SK-N-SH (cell line): ENCODE measurements at regions not wholly inside any gene's neighbourhood (a gene's known extent, or its start where the extent isn't known, plus 50 kb on each side); places are given as distances from the start of the nearest gene placed in this dataset.
A peak's percentile ranks its signal among the peaks of the same experiment; 100 is the strongest.

Experiments used
- CTCF ChIA-PET: fragments of 300-600, 350-600 bp; formaldehyde crosslinking; extraction: SDS; loops from one replicate; lab custom pipeline; 2021; lab: Yijun Ruan, JAX
- POLR2A ChIA-PET: fragments of 350-600 bp; sonication (Branson Sonifier 250); formaldehyde crosslinking; extraction: SDS; loops from one replicate; lab custom pipeline; 2020; ENCODE audit warnings: antibody characterized with exemption, inconsistent platforms; lab: Yijun Ruan, JAX
- DNase-seq: peaks from one replicate; pipeline ENCODE4 v3.0.0; 2012
- H2AFZ ChIP-seq: fragments of 200-600 bp; sonication (generic); 2 replicates; pipeline ENCODE4 v1.8.1; 2016; ENCODE audit warnings: antibody characterized with exemption, mild to moderate bottlenecking, low read depth
- H3F3A ChIP-seq: fragments of 200-600 bp; sonication (generic); replicated peaks from 2 replicates; pipeline ENCODE3; 2016; ENCODE audit warnings: antibody characterized with exemption, mild to moderate bottlenecking; ENCODE audit not compliant: insufficient read depth
- H3K27ac ChIP-seq, 2 experiments: fragments of 200-500 bp in 1 of 2; fragments of 200-600 bp in 1 of 2; sonication (Bioruptor generic) in 1 of 2; sonication (generic), shearing (Covaris generic) in 1 of 2; 2 replicates each; pipeline versions ENCODE4 v1.5.1 to v1.6.1; 2014 to 2016; ENCODE audit warnings: low read depth in 2 of 2, inconsistent platforms in 1 of 2, low read length in 1 of 2, mild to moderate bottlenecking in 1 of 2, mixed read lengths in 1 of 2
- H3K27me3 ChIP-seq: fragments of 200-600 bp; sonication (generic), shearing (Covaris generic); 2 replicates; pipeline ENCODE4 v1.6.1; 2016; ENCODE audit warnings: mixed run types; ENCODE audit not compliant: insufficient read depth
- H3K36me3 ChIP-seq, 2 experiments: fragments of 200-500 bp in 1 of 2; fragments of 200-600 bp in 1 of 2; sonication (Bioruptor generic) in 1 of 2; sonication (generic) in 1 of 2; replicated peaks in 1 of 2; 2 replicates each; pipeline versions ENCODE3 to v1.5.1; 2014 to 2016; ENCODE audit warnings: low read length in 1 of 2, mild to moderate bottlenecking in 1 of 2; ENCODE audit not compliant: insufficient read depth in 2 of 2, control insufficient read depth in 1 of 2
- H3K4me1 ChIP-seq, 2 experiments: fragments of 200-500 bp in 1 of 2; fragments of 200-600 bp in 1 of 2; sonication (Bioruptor generic) in 1 of 2; sonication (generic), shearing (Covaris generic) in 1 of 2; 2 replicates each; pipeline versions ENCODE4 v1.5.1 to v1.6.1; 2014 to 2016; ENCODE audit warnings: low read depth in 1 of 2, low read length in 1 of 2, mixed run types in 1 of 2; ENCODE audit not compliant: insufficient read depth in 2 of 2, control insufficient read depth in 1 of 2
- H3K4me2 ChIP-seq: fragments of 200-600 bp; sonication (generic), shearing (Covaris generic); 2 replicates; pipeline ENCODE4 v1.6.1; 2017; ENCODE audit warnings: mixed run types
- H3K4me3 ChIP-seq, 2 experiments: fragments of 200-500 bp in 1 of 2; fragments of 200-600 bp in 1 of 2; sonication (Bioruptor generic) in 1 of 2; sonication (generic), shearing (Covaris generic) in 1 of 2; 2 replicates each; pipeline versions ENCODE4 v1.5.1 to v1.8.1; 2014 to 2016; ENCODE audit warnings: low read depth in 2 of 2, inconsistent platforms in 1 of 2, low read length in 1 of 2, mild to moderate bottlenecking in 1 of 2, mixed read lengths in 1 of 2, moderate library complexity in 1 of 2
- H3K79me2 ChIP-seq: fragments of 200-600 bp; sonication (generic); 2 replicates; pipeline ENCODE4 v1.8.1; 2017; ENCODE audit warnings: mild to moderate bottlenecking; ENCODE audit not compliant: insufficient read depth
- H3K9ac ChIP-seq: fragments of 200-600 bp; sonication (generic); 2 replicates; pipeline ENCODE4 v1.6.1; 2017; ENCODE audit warnings: mixed run types
- H3K9me2 ChIP-seq: fragments of 200-600 bp; sonication (generic); 2 replicates; pipeline ENCODE4 v1.6.1; 2017; ENCODE audit warnings: mixed run types
- H3K9me3 ChIP-seq: fragments of 200-600 bp; sonication (generic); 2 replicates; pipeline ENCODE4 v1.6.1; 2017; ENCODE audit warnings: mixed run types, mild to moderate bottlenecking, moderate library complexity
- H4K20me1 ChIP-seq: fragments of 200-600 bp; sonication (generic); 2 replicates; pipeline ENCODE4 v1.6.1; 2017; ENCODE audit warnings: mild to moderate bottlenecking, mixed run types; ENCODE audit not compliant: insufficient read depth
- CHD2 ChIP-seq: fragments of 150-350 bp; IDR thresholded peaks from 2 replicates; pipeline ENCODE4 v1.6.1; 2018; ENCODE audit warnings: low read length; ENCODE audit not compliant: partially characterized antibody
- EZH2phosphoT487 ChIP-seq: fragments of 200-600 bp; sonication (generic); IDR thresholded peaks from 2 replicates; pipeline ENCODE4 v1.6.1; 2017; ENCODE audit warnings: low read depth, mixed run types, mild to moderate bottlenecking, antibody characterized with exemption, moderate library complexity, borderline replicate concordance
- FOSL2 ChIP-seq: IDR thresholded peaks from 2 replicates; pipeline ENCODE4 v1.4.0; 2012; ENCODE audit warnings: low read depth, mild to moderate bottlenecking, moderate library complexity, borderline replicate concordance
- MEF2A ChIP-seq: IDR thresholded peaks from 2 replicates; pipeline ENCODE4 v1.4.0; 2012; ENCODE audit warnings: low read depth, borderline replicate concordance
- NFIC ChIP-seq: IDR thresholded peaks from 2 replicates; pipeline ENCODE4 v1.4.0; 2012; ENCODE audit warnings: borderline replicate concordance
- POLR2AphosphoS5 ChIP-seq: IDR thresholded peaks from 2 replicates; pipeline ENCODE4 v1.6.1; 2012; ENCODE audit warnings: low read depth, low read length
- RAD21 ChIP-seq: IDR thresholded peaks from 2 replicates; pipeline ENCODE4 v1.6.1; 2012; ENCODE audit warnings: mild to moderate bottlenecking, low read length
- RCOR1 ChIP-seq: fragments of 150-350 bp; IDR thresholded peaks from 2 replicates; pipeline ENCODE4 v1.6.1; 2017; ENCODE audit warnings: antibody characterized with exemption, low read length
- RFX5 ChIP-seq: IDR thresholded peaks from 2 replicates; pipeline ENCODE4 v1.6.1; 2012; ENCODE audit warnings: mild to moderate bottlenecking, improper control_type of control experiment, low read length
- TCF12 ChIP-seq: IDR thresholded peaks from 2 replicates; pipeline ENCODE4 v1.4.0; 2012
- WGBS: methylation state at CpG from one replicate; pipeline ENCODE4 v1.1.6; 2017; ENCODE audit warnings: low lambda C conversion rate; 5-methylcytosine and 5-hydroxymethylcytosine counted together
- TF ChIP-seq, protein P1 (sequence below): fragments of 150-350 bp; IDR thresholded peaks from 2 replicates; pipeline ENCODE4 v1.6.1; 2016; ENCODE audit warnings: mild to moderate bottlenecking, low read depth, low read length
- TF ChIP-seq, protein P2 (sequence below): IDR thresholded peaks from 2 replicates; pipeline ENCODE4 v1.4.0; 2012; ENCODE audit warnings: low read depth
- TF ChIP-seq, protein P3 (sequence below): IDR thresholded peaks from 2 replicates; pipeline ENCODE4 v1.6.1; 2012; ENCODE audit warnings: mild to moderate bottlenecking, low read depth, low read length, moderate library complexity

DNA sequence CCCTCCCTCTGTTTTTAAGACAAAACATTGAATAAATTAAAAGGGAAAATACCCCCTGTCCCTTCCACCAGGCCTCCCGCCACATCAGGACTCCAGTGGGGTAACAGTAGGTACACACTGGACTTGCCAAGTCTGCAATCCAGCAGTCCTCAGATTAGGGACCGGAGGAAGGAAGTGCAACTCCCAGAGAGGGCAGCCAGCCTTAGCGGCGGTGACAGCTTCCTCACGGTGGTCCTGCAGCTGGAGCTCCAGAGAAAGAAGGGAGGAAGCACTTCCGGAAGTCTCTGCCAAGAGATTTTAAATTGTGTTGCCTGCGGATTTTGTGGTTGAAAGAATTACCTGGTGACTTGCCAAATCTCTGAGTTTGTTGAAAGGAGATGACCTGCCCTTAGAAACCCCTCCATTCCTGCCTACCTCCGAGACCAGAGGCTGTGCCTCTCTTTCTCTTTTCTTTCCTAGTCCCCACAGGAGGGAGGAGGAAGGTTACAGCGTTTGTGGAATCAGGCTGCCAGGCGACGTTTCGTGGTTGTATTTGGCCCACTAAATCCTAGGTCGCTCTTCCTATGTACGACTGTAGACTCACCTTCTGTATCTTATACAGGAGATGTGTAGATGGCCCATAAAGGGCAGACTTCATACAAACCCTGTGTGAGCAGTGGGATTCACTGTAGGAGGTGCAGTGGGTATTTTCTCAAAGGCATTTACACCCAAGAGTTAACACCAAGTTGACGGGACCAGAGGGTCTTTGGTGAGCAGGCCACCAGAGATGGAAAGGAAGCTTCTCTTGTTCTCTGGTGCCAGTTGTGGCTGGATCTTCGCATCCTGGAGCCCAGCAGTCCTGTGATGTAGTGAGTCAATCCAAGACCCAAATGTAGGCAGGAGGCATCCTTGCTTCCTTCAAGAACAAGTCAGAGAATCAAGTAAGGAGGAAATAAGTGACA, 77.9 kb downstream of the INSIG1 start:
- DNase-seq = no peak
- no peaks in the 10 kb centered on the region for H3K9me3 ChIP-seq
- no peak overlapping the region for H3K4me3 ChIP-seq
- H3F3A ChIP-seq = no peaks in the 10 kb centered on the region
- H3K27ac ChIP-seq = no peak overlapping the region
- TF ChIP-seq RCOR1 = no peak
- peak; percentile 45; the same call in 1 of the 2 replicates for TF ChIP-seq EZH2phosphoT487
- TF ChIP-seq MEF2A = no peak
- H3K4me2 ChIP-seq = no peak overlapping the region
- H2AFZ ChIP-seq = no peak overlapping the region
- no peak overlapping the region for H3K9ac ChIP-seq
- H3K4me1 ChIP-seq = no peaks in the 10 kb centered on the region
- CTCF ChIA-PET = interaction anchor here (0.8 to 3.5 kb wide), 3 partner anchors 30 to 223 kb away, joined by 3 to 21 read pairs (median 3); no protein-coding TSS in a partner anchor
- H4K20me1 ChIP-seq = no peaks in the 10 kb centered on the region
- no peaks in the 10 kb centered on the region for H3K9me2 ChIP-seq
- peaks cover 99% of the 10 kb centered on the region for H3K27me3 ChIP-seq
- POLR2A ChIA-PET = no interaction called here
- H3K79me2 ChIP-seq = no peaks in the 10 kb centered on the region
- 18% methylated on average over 16 of the region's 16 CpGs for WGBS
- no peaks in the 10 kb centered on the region for H3K36me3 ChIP-seq

DNA sequence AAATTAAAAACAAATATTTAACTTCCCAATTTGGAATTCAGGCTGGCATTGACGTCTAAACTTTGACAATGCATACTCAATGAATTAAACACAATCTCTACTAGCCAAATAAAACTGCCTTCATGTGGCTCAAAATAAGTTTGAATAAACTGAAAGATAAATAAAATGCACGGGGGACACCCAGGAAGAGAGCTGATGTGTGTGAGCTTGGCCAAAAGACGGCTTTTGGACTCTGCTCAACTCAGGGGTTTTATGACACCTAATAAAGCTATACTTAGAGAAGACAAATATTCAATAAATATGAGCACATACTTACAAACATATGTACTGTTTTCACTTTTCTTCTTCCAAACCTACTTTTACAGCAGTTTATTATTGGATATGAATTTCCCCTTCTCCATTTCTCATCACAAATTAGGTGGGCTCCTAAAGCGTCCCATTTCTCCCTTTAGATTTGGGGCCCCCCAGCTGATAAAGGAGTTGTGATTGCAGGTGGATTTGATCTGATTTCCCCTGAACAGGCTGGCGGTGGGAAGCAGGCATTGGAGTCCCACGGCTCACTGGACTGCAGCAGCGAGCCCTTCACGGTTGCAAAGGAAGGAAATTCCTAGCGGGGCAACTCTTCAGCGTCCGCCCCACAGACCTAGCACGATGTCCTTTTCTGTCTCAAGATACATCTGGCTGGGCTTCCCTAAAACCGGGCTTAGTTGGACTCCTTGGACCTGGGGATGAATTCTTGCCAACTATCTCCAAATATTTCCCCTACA, 79.6 kb downstream of the INSIG1 start:
- Histone ChIP-seq H4K20me1 (no peaks in the 10 kb centered on the region), H3K36me3 (no peaks in the 10 kb centered on the region), H3K9me2 (no peaks in the 10 kb centered on the region), H3K4me1 (peaks cover 3 to 4% of the 10 kb centered on the region in 2 experiments; a peak in 1 of 4 replicates), H3F3A (no peaks in the 10 kb centered on the region), H3K9me3 (no peaks in the 10 kb centered on the region), H3K27ac (no peak overlapping the region), H3K4me3 (peak overlapping the region in 1 of 2 experiments; percentile 38; a peak in 1 of 4 replicates), H3K9ac (no peak overlapping the region), H3K4me2 (peak overlapping the region; percentile 65; the same call in 1 of the 2 replicates), H3K27me3 (peaks cover 100% of the 10 kb centered on the region), H2AFZ (no peak overlapping the region), H3K79me2 (no peaks in the 10 kb centered on the region)
- POLR2A ChIA-PET = no interaction called here
- WGBS = 7% methylated on average over 13 of the region's 13 CpGs
- no peak for DNase-seq
- TF ChIP-seq, protein P1, sequence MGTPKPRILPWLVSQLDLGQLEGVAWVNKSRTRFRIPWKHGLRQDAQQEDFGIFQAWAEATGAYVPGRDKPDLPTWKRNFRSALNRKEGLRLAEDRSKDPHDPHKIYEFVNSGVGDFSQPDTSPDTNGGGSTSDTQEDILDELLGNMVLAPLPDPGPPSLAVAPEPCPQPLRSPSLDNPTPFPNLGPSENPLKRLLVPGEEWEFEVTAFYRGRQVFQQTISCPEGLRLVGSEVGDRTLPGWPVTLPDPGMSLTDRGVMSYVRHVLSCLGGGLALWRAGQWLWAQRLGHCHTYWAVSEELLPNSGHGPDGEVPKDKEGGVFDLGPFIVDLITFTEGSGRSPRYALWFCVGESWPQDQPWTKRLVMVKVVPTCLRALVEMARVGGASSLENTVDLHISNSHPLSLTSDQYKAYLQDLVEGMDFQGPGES = no peak
- TF ChIP-seq NFIC (no peak), RAD21 (no peak), TCF12 (no peak), POLR2AphosphoS5 (no peak), CHD2 (no peak), RFX5 (no peak), FOSL2 (no peak)
- TF ChIP-seq, protein P2, sequence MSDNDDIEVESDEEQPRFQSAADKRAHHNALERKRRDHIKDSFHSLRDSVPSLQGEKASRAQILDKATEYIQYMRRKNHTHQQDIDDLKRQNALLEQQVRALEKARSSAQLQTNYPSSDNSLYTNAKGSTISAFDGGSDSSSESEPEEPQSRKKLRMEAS = no peak
- TF ChIP-seq, protein P3, sequence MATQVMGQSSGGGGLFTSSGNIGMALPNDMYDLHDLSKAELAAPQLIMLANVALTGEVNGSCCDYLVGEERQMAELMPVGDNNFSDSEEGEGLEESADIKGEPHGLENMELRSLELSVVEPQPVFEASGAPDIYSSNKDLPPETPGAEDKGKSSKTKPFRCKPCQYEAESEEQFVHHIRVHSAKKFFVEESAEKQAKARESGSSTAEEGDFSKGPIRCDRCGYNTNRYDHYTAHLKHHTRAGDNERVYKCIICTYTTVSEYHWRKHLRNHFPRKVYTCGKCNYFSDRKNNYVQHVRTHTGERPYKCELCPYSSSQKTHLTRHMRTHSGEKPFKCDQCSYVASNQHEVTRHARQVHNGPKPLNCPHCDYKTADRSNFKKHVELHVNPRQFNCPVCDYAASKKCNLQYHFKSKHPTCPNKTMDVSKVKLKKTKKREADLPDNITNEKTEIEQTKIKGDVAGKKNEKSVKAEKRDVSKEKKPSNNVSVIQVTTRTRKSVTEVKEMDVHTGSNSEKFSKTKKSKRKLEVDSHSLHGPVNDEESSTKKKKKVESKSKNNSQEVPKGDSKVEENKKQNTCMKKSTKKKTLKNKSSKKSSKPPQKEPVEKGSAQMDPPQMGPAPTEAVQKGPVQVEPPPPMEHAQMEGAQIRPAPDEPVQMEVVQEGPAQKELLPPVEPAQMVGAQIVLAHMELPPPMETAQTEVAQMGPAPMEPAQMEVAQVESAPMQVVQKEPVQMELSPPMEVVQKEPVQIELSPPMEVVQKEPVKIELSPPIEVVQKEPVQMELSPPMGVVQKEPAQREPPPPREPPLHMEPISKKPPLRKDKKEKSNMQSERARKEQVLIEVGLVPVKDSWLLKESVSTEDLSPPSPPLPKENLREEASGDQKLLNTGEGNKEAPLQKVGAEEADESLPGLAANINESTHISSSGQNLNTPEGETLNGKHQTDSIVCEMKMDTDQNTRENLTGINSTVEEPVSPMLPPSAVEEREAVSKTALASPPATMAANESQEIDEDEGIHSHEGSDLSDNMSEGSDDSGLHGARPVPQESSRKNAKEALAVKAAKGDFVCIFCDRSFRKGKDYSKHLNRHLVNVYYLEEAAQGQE = no peak
- CTCF ChIA-PET = interaction anchor here (0.9 to 3.8 kb wide), 5 partner anchors 11 to 463 kb away, joined by 3 to 30 read pairs (median 4); no protein-coding TSS in a partner anchor
